CD4-positive, CD25-positive, alpha-beta regulatory T cell (primary cell): ENCODE measurements at regions not wholly inside any gene's neighbourhood (a gene's known extent, or its start where the extent isn't known, plus 50 kb on each side); places are given as distances from the start of the nearest gene placed in this dataset.
"Not testable (repeated sequence)": the region's sequence is repeated elsewhere in the genome, so short reads cannot be mapped to it uniquely, and the experiment has no call there.

ENCODE experiments used
- ATAC-seq, 2 donors: fragments of 150-1000 bp; cut with Tn5 transposase; one replicate each; pipeline ENCODE4 v1.10.0; 2021; ENCODE audit warnings: low read depth in 2 of 2, moderate number of reproducible peaks in 2 of 2, moderate library complexity in 1 of 2
- DNase-seq, 3 donors: peaks; one replicate each; pipeline versions ENCODE4 v3.0.0 to v3.0.0-alpha.2; 2012 to 2022; ENCODE audit warnings: mixed read lengths in 1 of 3
- H3K27ac ChIP-seq: one replicate; pipeline ENCODE4 v1.7.0; 2013; ENCODE audit warnings: mild to moderate bottlenecking, low read length; ENCODE audit not compliant: insufficient read depth, poor library complexity, severe bottlenecking
- H3K27me3 ChIP-seq: one replicate; pipeline ENCODE4 v1.7.0; 2013; ENCODE audit warnings: low read length; ENCODE audit not compliant: control insufficient read depth, insufficient read depth
- H3K36me3 ChIP-seq: one replicate; pipeline ENCODE4 v1.7.0; 2013; ENCODE audit warnings: mild to moderate bottlenecking, low read length, moderate library complexity; ENCODE audit not compliant: control insufficient read depth, insufficient read depth
- H3K4me1 ChIP-seq: 2 replicates; pipeline ENCODE4 v1.7.0; 2013; ENCODE audit warnings: mild to moderate bottlenecking, low read length; ENCODE audit not compliant: insufficient read depth, control insufficient read depth, poor library complexity, severe bottlenecking
- H3K4me3 ChIP-seq: one replicate; pipeline ENCODE4 v1.7.0; 2013; ENCODE audit warnings: low read depth, mild to moderate bottlenecking, low read length, moderate library complexity
- H3K9me3 ChIP-seq, 2 experiments: 1 replicate in 1 of 2; 2 replicates in 1 of 2; pipeline ENCODE4 v1.7.0; 2013; ENCODE audit warnings: low read length in 2 of 2, mild to moderate bottlenecking in 1 of 2, moderate library complexity in 1 of 2; ENCODE audit not compliant: control insufficient read depth in 2 of 2
- H3K27ac Mint-ChIP-seq, 3 donors: one replicate each; pipeline ENCODE4 v1.8.0; 2020 to 2022; ENCODE audit warnings: mild to moderate bottlenecking in 3 of 3, mixed read lengths in 3 of 3, moderate library complexity in 2 of 3
- H3K27me3 Mint-ChIP-seq: one replicate; pipeline ENCODE4 v1.8.0; 2022; ENCODE audit warnings: mild to moderate bottlenecking, mixed read lengths
- H3K36me3 Mint-ChIP-seq: one replicate; pipeline ENCODE4 v1.8.0; 2020; ENCODE audit warnings: mixed read lengths
- H3K4me1 Mint-ChIP-seq, 4 donors: one replicate each; pipeline ENCODE4 v1.8.0; 2020 to 2022; ENCODE audit warnings: mixed read lengths in 4 of 4, mild to moderate bottlenecking in 1 of 4
- H3K4me3 Mint-ChIP-seq, 4 donors: one replicate each; pipeline ENCODE4 v1.8.0; 2020 to 2022; ENCODE audit warnings: mild to moderate bottlenecking in 4 of 4, mixed read lengths in 4 of 4, moderate library complexity in 3 of 4
- H3K9me3 Mint-ChIP-seq, 7 donors: one replicate each; pipeline ENCODE4 v1.8.0; 2020 to 2022; ENCODE audit warnings: mixed read lengths in 7 of 7, mild to moderate bottlenecking in 3 of 7, moderate library complexity in 2 of 7

DNA sequence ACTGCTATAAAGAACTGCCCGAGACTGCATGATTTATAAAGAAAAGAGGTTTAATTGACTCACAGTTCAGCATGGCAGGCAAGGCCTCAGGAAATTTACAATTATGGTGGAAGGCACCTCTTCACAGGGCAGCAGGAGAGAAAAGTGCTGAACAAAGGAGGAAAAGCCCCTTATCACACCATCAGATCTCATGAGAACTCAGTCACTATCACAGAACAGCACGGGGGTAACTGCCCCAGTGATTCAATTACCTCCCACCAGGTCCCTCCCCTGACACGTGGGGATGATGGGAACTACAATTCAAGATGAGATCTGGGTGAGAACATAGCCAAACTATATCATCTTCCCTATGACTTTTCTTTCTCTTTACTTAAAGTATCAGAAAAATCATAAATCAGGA lies 104.0 kb upstream of the SYN3 start:
- no peaks in the 10 kb centered on the region for H3K36me3 ChIP-seq
- DNase-seq: no peak
- H3K4me3 Mint-ChIP-seq: no peak overlapping the region
- no peaks in the 10 kb centered on the region for H3K4me1 ChIP-seq
- H3K36me3 Mint-ChIP-seq: no peaks in the 10 kb centered on the region
- no peak overlapping the region for H3K27ac ChIP-seq
- H3K27me3 ChIP-seq: peaks cover 2% of the 10 kb centered on the region
- peaks cover 0 to 5% (median 0%) of the 10 kb centered on the region in 7 donors for H3K9me3 Mint-ChIP-seq
- no peak overlapping the region for H3K4me3 ChIP-seq
- no peaks in the 10 kb centered on the region for H3K4me1 Mint-ChIP-seq
- no peaks in the 10 kb centered on the region for H3K9me3 ChIP-seq
- no peak for ATAC-seq
- H3K27me3 Mint-ChIP-seq: no peaks in the 10 kb centered on the region
- H3K27ac Mint-ChIP-seq: no peak overlapping the region

- no peaks in the 10 kb centered on the region for H3K4me1 ChIP-seq
- no peak overlapping the region for H3K27ac ChIP-seq
- Mint-ChIP-seq H3K4me1 (no peaks in the 10 kb centered on the region), H3K27ac (no peak overlapping the region), H3K27me3 (no peaks in the 10 kb centered on the region), H3K36me3 (no peaks in the 10 kb centered on the region), H3K9me3 (peaks cover 0 to 8% (median 0%) of the 10 kb centered on the region in 7 donors), H3K4me3 (no peak overlapping the region)
- ATAC-seq (no peak), DNase-seq (no peak)
- H3K27me3 ChIP-seq: peaks cover 2% of the 10 kb centered on the region
- peaks cover 0 to 4% of the 10 kb centered on the region in 2 experiments for H3K9me3 ChIP-seq
- no peak overlapping the region for H3K4me3 ChIP-seq
- H3K36me3 ChIP-seq: no peaks in the 10 kb centered on the region
Measured at GRCh38 chr22:33160525-33160924, 102.3 kb upstream of the SYN3 start.

DNA sequence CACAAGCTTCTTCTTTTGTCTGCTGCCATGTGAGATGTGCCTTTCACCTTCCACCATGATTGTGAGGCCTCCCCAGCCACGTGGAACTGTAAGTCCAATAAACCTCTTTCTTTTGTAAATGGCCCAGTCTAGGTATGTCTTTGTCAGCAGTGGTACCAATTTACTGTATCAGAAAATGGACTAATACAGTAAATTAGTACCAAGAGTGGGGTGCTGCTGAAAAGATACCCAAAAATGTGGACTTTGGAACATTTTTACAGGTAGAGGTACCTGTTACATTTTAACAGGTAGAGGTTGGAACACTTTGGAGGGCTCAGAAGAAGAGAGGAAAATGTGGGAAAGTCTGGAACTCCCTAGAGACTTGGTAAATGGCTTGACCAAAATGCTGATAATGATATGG lies 96.8 kb upstream of the SYN3 start:
- H3K9me3 Mint-ChIP-seq: peaks cover 0 to 13% (median 7%) of the 10 kb centered on the region in 7 donors
- H3K36me3 ChIP-seq, H3K27me3 ChIP-seq, H3K27ac Mint-ChIP-seq, H3K4me1 Mint-ChIP-seq, DNase-seq, H3K27ac ChIP-seq, H3K4me1 ChIP-seq, H3K36me3 Mint-ChIP-seq, H3K4me3 ChIP-seq, H3K27me3 Mint-ChIP-seq, H3K4me3 Mint-ChIP-seq, ATAC-seq: not testable (repeated sequence)
- peaks cover 0 to 11% of the 10 kb centered on the region in 2 experiments for H3K9me3 ChIP-seq

- no peak overlapping the region for H3K4me3 ChIP-seq
- ATAC-seq (no peak), DNase-seq (no peak)
- H3K36me3 ChIP-seq: no peaks in the 10 kb centered on the region
- H3K27ac ChIP-seq: no peak overlapping the region
- Mint-ChIP-seq H3K27me3 (no peaks in the 10 kb centered on the region), H3K9me3 (peaks cover 0 to 4% (median 0%) of the 10 kb centered on the region in 7 donors), H3K27ac (no peak overlapping the region), H3K4me3 (no peak overlapping the region), H3K4me1 (no peaks in the 10 kb centered on the region), H3K36me3 (no peaks in the 10 kb centered on the region)
- no peaks in the 10 kb centered on the region for H3K27me3 ChIP-seq
- H3K4me1 ChIP-seq: no peaks in the 10 kb centered on the region
- no peaks in the 10 kb centered on the region for H3K9me3 ChIP-seq
Measured at GRCh38 chr22:33149611-33150010, 91.4 kb upstream of the SYN3 start.

- Histone ChIP-seq H3K36me3 (no peaks in the 10 kb centered on the region), H3K9me3 (no peaks in the 10 kb centered on the region), H3K27me3 (no peaks in the 10 kb centered on the region), H3K4me1 (no peaks in the 10 kb centered on the region), H3K4me3 (no peak overlapping the region), H3K27ac (no peak overlapping the region)
- Mint-ChIP-seq H3K4me1 (no peaks in the 10 kb centered on the region), H3K27me3 (no peaks in the 10 kb centered on the region), H3K4me3 (no peak overlapping the region), H3K27ac (no peak overlapping the region), H3K9me3 (no peaks in the 10 kb centered on the region), H3K36me3 (no peaks in the 10 kb centered on the region)
- ATAC-seq (no peak), DNase-seq (no peak)
Measured at GRCh38 chr22:33144721-33145120, 86.5 kb upstream of the SYN3 start.

DNA sequence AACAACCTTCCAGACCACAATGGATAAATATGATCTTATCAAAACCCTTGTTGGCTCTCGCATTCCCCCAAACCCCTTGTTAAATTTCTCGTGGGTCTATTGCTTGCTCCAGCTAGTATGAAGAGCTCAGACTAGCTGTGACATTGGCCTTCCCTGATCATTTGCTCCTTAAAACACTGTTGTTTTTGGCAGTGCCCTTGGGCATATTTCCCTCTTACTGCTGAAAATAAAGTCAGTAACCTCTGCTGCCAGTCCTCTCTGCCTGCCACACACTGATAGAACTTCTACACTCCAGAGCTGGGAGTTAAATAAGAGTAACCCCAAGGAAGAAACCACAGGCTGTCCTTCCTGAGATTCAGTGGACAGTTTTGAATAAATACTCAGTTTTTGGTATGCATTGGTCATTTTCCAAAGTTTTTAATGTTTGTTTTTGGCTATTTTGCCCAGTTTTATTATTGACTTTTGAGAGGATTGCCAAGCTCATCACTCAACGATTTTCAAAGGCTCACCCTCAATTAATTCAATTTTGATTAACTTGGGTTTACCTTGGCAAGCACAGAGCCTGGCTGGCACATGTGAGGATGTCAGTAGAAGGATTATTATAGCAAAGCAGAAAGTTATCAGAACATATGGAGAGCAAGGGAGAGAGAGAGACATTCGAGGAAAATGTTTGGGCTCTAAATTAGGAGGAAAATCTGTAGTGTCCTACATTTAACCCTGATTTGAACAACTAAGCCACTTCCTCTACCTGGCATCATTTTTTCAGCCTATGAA lies 84.3 kb upstream of the SYN3 start:
- no peak overlapping the region for H3K4me3 ChIP-seq
- H3K9me3 ChIP-seq: no peaks in the 10 kb centered on the region
- no peak overlapping the region for H3K27ac Mint-ChIP-seq
- H3K4me1 ChIP-seq: no peaks in the 10 kb centered on the region
- no peaks in the 10 kb centered on the region for H3K36me3 ChIP-seq
- DNase-seq (no peak), ATAC-seq (no peak)
- H3K4me1 Mint-ChIP-seq: no peaks in the 10 kb centered on the region
- H3K36me3 Mint-ChIP-seq: no peaks in the 10 kb centered on the region
- no peak overlapping the region for H3K4me3 Mint-ChIP-seq
- peaks cover 0 to 10% (median 4%) of the 10 kb centered on the region in 7 donors for H3K9me3 Mint-ChIP-seq
- H3K27me3 Mint-ChIP-seq: no peaks in the 10 kb centered on the region
- H3K27ac ChIP-seq: no peak overlapping the region
- no peaks in the 10 kb centered on the region for H3K27me3 ChIP-seq

DNA sequence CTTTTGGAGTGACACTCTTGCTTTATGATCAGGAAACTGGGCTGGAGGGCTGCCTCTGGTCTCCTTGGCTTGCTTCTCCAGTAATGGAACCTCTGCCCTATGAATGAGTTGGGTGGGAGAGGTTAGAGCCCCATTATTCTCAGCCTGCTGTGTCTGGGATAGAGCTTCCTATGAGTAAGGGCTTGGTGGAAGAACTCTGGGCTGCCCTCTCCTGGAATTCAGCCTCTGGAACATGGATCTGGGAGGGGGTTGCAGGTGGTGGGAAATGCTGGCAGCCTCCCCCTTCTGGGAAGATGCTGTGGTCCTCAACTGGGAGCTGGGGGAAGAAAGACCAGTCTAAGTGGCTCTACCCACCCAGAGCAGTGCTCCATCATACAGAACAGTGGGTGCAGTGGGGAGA lies 81.8 kb upstream of the SYN3 start:
- H3K36me3 ChIP-seq: no peaks in the 10 kb centered on the region
- no peaks in the 10 kb centered on the region for H3K4me1 ChIP-seq
- H3K27ac Mint-ChIP-seq: no peak overlapping the region
- DNase-seq (no peak), ATAC-seq (no peak)
- no peaks in the 10 kb centered on the region for H3K36me3 Mint-ChIP-seq
- no peaks in the 10 kb centered on the region for H3K27me3 Mint-ChIP-seq
- H3K4me3 Mint-ChIP-seq: no peak overlapping the region
- H3K27ac ChIP-seq: no peak overlapping the region
- no peaks in the 10 kb centered on the region for H3K27me3 ChIP-seq
- no peaks in the 10 kb centered on the region for H3K4me1 Mint-ChIP-seq
- H3K4me3 ChIP-seq: no peak overlapping the region
- no peaks in the 10 kb centered on the region for H3K9me3 ChIP-seq
- peaks cover 0 to 13% (median 6%) of the 10 kb centered on the region in 7 donors for H3K9me3 Mint-ChIP-seq

- not testable (repeated sequence) for H3K27ac ChIP-seq, H3K27me3 ChIP-seq, H3K4me1 Mint-ChIP-seq, H3K27me3 Mint-ChIP-seq, H3K4me1 ChIP-seq, H3K27ac Mint-ChIP-seq, H3K36me3 ChIP-seq, DNase-seq, H3K4me3 Mint-ChIP-seq, H3K9me3 ChIP-seq, ATAC-seq, H3K4me3 ChIP-seq, H3K36me3 Mint-ChIP-seq
- peaks cover 0 to 13% (median 6%) of the 10 kb centered on the region in 7 donors for H3K9me3 Mint-ChIP-seq
Measured at GRCh38 chr22:33138333-33138732, 80.2 kb upstream of the SYN3 start.
